Fibroblast of skin of scalp (primary cell): ENCODE measurements at regions not wholly inside any gene's neighbourhood (a gene's known extent, or its start where the extent isn't known, plus 50 kb on each side); places are given as distances from the start of the nearest gene placed in this dataset.
A peak's percentile ranks its signal among the peaks of the same experiment; 100 is the strongest.

Experiments used
- DNase-seq: peaks from one replicate; pipeline ENCODE4 v3.0.0-alpha.2; 2013

- DNase-seq: no peak
Observed at GRCh38 chr12:92552412-92553108, 150.2 kb upstream of the PLEKHG7 start.

GRCh38 chr12:92551853-92552397, 150.9 kb upstream of the PLEKHG7 start:
- DNase-seq: peak; percentile 24

- DNase-seq: no peak
Observed at GRCh38 chr12:92551210-92551609, 151.6 kb upstream of the PLEKHG7 start.

- no peak for DNase-seq
Observed at GRCh38 chr12:92550661-92551060, 152.1 kb upstream of the PLEKHG7 start.

GRCh38 chr12:92550254-92550653, 152.5 kb upstream of the PLEKHG7 start:
- DNase-seq: no peak

- no peak for DNase-seq
Observed at GRCh38 chr12:92549516-92549915, 153.3 kb upstream of the PLEKHG7 start.

GRCh38 chr12:92547906-92548305, 154.9 kb upstream of the PLEKHG7 start:
- DNase-seq: no peak

GRCh38 chr12:92547420-92547819, 155.4 kb upstream of the PLEKHG7 start:
- no peak for DNase-seq

- DNase-seq: no peak
Observed at GRCh38 chr12:92546635-92547348, 156.0 kb upstream of the PLEKHG7 start.

- DNase-seq: no peak
Observed at GRCh38 chr12:92546259-92546634, 156.5 kb upstream of the PLEKHG7 start.

GRCh38 chr12:92544322-92544721, 158.5 kb upstream of the PLEKHG7 start:
- DNase-seq: no peak

GRCh38 chr12:92543840-92544239, 158.9 kb upstream of the PLEKHG7 start:
- no peak for DNase-seq

GRCh38 chr12:92543359-92543758, 159.4 kb upstream of the PLEKHG7 start:
- no peak for DNase-seq

GRCh38 chr12:92541731-92542130, 161.1 kb upstream of the PLEKHG7 start:
- DNase-seq: no peak

- DNase-seq: no peak
Observed at GRCh38 chr12:92540782-92541423, 161.9 kb upstream of the PLEKHG7 start.

- no peak for DNase-seq
Observed at GRCh38 chr12:92539976-92540781, 162.6 kb upstream of the PLEKHG7 start.

GRCh38 chr12:92539110-92539749, 163.6 kb upstream of the PLEKHG7 start:
- peak; percentile 22 for DNase-seq

GRCh38 chr12:92537290-92537960, 165.4 kb upstream of the PLEKHG7 start:
- DNase-seq: no peak

GRCh38 chr12:92535961-92536360, 166.8 kb upstream of the PLEKHG7 start:
- no peak for DNase-seq

- peak; percentile 65 for DNase-seq
Observed at GRCh38 chr12:92533280-92533890, 169.4 kb upstream of the PLEKHG7 start.

- no peak for DNase-seq
Observed at GRCh38 chr12:92530706-92531105, 172.1 kb upstream of the PLEKHG7 start.
